ENCODE measurements at regions not wholly inside any gene's neighbourhood (a gene's known extent, or its start where the extent isn't known, plus 50 kb on each side); places are given as distances from the start of the nearest gene placed in this dataset.
"Not testable (repeated sequence)": the region's sequence is repeated elsewhere in the genome, so short reads cannot be mapped to it uniquely, and the experiment has no call there.

- no peak for DNase-seq
These were observed 124.6 kb downstream of the ATPSCKMT start for GRCh38 chr5:10125116-10125515.

DNA sequence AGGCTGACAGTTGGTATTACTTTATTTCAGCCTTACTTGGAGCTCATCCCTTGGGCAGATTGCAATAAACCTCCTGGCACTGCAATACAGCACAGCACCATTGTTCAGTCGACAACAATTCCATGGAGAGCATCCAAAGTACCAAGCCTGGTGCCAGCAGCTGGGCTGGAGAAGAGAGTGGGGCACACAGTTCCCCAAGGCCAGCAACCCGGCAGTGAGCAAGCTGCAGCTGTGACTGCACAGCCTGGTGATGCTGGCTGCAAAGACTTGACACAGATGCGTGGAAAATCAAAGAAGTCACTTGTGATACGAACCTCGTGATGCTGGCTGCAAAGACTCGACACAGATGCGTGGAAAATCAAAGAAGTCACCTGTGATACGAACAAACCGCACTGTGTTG lies 125.4 kb downstream of the ATPSCKMT start:
- peak; percentile 74 for DNase-seq

DNA sequence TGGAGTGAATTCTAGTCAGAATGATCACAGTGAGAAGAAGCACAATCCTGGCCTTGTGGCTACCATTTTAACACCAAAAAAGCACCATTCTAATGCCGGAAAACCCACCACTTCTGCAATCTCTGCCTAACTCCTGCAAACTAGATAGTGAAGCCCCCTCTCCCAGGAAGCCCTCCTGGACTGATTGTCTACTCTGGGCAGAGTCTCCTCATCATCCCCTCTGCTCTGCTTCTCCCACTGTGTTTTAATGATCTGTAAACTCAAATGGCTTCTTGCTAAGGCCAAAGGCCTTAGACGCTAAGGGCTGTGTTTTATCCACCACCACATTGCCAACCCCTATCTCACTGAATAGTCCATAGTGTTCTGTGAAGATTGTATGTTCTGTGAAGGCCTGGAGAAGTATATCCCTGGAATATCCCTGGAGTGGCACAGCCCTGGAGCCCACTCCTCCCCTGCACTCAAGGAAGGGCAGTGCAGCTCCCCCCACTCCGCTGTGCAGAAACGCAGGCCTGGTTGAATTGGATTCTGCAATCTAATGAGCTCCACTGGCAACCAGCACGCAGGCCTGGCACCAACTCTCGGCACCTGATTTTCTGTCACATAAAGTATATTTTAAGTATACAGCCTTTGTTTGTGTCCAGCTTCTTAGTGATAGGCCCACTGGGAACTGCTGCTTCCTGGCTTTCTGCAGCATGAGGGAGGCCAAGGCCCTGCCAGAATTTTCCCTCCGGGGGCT lies 126.3 kb downstream of the ATPSCKMT start:
- peak; percentile 14 for DNase-seq

- no peak for DNase-seq
These were observed 127.5 kb downstream of the ATPSCKMT start for GRCh38 chr5:10122076-10122726.

DNA sequence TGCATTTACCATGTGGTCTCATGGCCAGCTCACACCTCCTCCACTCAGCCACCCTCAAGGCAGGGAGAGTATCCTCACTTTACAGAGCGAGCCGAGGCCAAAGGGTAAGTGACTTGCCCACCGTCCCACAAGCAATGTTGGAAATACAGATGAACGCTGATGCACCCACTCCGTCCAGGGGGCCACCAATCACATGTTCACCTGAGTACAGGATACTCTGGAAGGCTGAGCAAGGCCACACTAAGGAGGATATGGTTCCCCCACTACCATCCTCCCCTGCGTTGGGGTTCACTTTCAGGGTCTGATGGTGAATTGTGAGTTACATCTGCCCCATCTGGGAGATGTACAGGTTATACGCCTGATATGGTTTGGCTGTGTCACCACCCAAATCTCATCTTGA lies 128.8 kb downstream of the ATPSCKMT start:
- DNase-seq: no peak

GRCh38 chr5:10118150-10118549 lies 131.5 kb downstream of the ATPSCKMT start:
- no peak for DNase-seq

GRCh38 chr5:10116594-10116993 lies 133.1 kb downstream of the ATPSCKMT start:
- DNase-seq: no peak

- DNase-seq: no peak
These were observed 134.0 kb downstream of the ATPSCKMT start for GRCh38 chr5:10115669-10116068.

- DNase-seq: peak; percentile 38
These were observed 138.1 kb downstream of the ATPSCKMT start for GRCh38 chr5:10111571-10111970.

GRCh38 chr5:10110228-10110627 lies 139.5 kb downstream of the ATPSCKMT start:
- no peak for DNase-seq

DNA sequence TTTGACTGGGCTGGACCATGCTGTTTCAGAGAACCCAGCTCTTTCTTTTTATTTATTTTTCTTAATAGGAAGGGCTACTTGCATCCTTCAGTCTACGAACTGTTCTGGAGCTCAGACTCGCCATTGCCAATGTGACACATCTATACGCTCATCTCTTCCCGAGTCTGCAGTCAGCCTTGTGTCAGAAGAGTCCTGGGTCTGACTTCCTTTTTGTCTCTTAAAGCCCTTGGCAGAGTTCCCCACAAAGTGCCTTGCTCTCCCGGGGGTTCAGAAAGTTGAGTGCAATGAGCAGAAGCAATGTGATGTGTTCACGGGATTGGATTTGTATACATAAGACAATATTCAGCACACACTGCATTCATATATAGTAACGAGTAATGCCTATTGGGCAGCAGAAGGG lies 140.4 kb downstream of the ATPSCKMT start:
- no peak for DNase-seq

- DNase-seq: no peak
These were observed 142.9 kb downstream of the ATPSCKMT start for GRCh38 chr5:10106806-10107205.

DNA sequence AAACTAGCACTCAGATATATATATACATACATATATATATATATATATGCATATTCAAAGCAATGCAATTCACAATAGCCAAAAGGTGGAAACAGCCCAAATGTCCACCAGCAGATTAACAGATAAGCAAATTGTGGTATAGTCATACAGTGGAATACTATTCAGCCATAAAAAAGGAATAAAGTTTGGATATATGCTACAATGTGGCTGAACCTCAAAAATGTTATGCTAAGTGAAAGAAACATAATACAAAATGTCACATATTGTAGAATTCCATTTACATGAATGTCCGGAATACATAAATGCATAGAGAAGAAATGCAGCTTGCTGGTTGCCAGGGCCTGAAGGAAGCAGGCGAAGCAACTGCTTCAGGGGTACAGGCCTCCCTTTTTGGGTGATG lies 143.4 kb downstream of the ATPSCKMT start:
- DNase-seq: no peak

DNA sequence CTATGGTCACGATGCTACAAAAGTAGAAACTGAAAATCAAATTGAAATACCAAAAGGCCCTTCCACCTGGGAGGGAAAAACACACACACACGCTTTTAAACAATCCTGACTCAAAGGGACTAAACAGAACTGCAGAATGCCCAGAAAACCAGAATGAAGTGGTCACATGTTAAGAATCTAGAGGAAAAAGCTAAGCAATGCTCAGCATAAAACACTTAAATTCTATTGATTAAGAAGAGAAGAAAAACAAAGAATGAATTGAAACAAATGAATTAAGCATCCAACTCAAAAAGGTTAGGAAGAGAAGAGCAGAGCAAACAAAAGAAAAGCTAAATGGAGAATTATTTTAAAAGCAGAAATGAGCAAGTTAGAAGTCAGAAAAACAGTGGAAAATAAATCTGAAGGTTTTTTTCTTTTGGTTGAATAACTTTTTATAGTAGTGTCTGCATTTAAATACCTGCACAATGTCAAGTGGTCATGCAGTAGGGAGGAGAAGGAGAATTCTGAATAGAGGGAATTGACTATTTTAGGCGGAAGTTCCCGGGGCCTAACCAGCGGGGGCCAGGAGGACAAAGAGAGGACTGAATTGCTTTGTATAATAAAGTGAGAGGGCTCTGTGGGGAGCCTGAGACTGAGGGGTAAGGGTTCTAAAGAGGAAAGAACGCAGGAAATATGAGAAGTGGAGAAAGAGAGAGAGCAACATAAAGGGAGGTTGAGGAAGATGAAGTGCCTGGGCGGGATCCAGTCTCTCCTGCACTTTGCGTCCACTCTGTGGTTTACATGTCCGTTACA lies 146.8 kb downstream of the ATPSCKMT start:
- DNase-seq: no peak

DNA sequence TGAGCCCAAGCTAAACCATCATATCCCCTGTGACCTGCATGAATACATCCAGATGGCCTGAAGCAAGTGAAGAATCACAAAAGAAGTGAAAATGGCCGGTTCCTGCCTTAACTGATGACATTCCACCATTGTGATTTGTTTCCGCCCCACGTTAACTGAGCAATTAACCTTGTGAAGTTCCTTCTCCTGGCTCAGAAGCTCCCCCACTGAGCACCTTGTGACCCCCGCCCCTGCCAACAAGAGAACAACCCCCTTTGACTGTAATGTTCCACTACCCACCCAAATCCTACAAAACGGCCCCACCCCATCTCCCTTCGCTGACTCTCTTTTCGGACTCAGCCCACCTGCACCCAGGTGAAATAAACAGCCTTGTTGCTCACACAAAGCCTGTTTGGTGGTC lies 147.5 kb downstream of the ATPSCKMT start:
- not testable (repeated sequence) for DNase-seq

GRCh38 chr5:10099548-10099947 lies 150.1 kb downstream of the ATPSCKMT start:
- no peak for DNase-seq

DNA sequence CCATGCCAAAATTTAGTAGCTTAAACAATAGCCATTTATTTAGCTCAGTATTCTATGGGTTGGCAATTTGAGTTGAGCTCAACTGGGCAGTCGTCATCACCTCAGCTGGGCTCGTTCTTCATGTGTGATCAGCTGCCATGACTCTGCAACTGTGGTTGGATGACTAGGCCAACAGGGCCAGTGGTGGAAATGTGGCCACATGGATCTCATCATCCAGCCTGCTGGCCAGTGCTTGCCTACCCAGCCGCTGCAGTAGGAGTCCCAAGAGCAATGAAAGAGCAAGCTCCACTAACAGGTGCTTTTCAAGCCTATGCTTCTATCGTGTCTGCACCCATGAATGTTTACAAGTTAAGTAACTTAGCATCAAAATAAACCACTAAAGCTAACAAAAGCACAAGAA lies 158.0 kb downstream of the ATPSCKMT start:
- DNase-seq: no peak

DNA sequence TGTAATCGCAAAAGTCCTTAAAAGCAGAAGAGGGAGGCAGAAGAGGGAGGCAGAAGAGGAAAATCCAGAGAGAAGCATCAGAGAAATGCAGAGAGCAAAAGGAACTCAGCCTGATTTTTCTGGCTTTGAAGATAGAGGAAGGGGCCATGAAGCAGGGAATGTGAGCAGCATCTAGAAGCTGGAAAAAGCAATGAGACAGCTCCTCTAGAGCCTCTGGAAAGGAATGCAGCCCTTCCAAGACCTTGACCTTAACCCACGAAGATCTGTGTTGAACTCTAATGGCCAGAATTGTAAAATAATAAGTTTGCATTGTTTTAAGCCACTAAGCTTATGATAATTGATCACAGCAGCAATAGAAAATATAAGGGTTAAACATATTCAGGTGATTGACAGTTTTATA lies 159.6 kb downstream of the ATPSCKMT start:
- no peak for DNase-seq

DNA sequence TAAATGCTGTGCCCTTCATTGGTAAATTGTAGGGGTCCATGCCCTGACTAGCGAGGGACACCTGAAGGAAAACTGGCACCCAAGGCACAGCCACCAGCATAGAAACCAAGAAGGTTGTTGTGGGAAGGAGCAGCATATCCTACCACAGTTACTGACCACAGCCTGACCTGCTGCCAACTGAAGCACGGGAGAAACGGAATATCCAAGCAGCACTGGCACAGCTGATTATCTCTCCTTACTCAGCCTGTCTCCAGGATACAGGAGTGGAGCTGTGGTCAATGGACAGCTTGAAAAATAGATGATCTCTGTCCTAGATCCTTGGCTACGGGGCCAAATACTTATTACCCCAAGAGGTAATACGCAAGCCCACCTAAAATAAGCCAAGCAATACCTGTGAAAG lies 164.5 kb downstream of the ATPSCKMT start:
- no peak for DNase-seq

DNA sequence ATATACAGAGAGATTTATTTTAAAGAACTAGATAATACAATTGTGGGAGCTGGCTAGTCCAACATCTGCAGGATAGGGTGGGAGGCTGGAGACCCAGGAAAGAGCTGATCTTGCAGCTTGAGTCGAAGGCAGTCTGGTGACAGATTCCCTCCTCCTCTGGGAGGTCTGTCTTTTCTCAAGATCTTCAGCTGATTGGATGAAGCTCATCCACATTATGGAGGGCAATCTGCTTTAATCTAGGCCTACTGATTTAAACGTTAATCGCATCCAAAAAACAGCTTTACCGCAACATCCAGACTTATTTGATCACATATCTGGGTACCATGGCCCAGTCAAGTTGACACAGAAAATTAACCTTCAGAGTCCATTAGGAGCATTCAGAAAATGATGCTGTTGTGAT lies 168.1 kb downstream of the ATPSCKMT start:
- no peak for DNase-seq

GRCh38 chr5:10077791-10078545 lies 171.7 kb downstream of the ATPSCKMT start:
- no peak for DNase-seq

- no peak for DNase-seq
These were observed 176.1 kb downstream of the ATPSCKMT start for GRCh38 chr5:10073441-10074104.
